NOMO-1 (cell line): ENCODE measurements at regions not wholly inside any gene's neighbourhood (a gene's known extent, or its start where the extent isn't known, plus 50 kb on each side); places are given as distances from the start of the nearest gene placed in this dataset.
A peak's percentile ranks its signal among the peaks of the same experiment; 100 is the strongest.
"Not testable (repeated sequence)": the region's sequence is repeated elsewhere in the genome, so short reads cannot be mapped to it uniquely, and the experiment has no call there.

Experiments
- DNase-seq, 2 experiments: peaks; one replicate each; lab custom pipeline; 2025; ENCODE audit not compliant: unreplicated experiment in 2 of 2; lab: John Stamatoyannopoulos, UW

GRCh38 chr4:174183259-174183658, 100.2 kb downstream of the FBXO8 start:
- no peak for DNase-seq

- no peak for DNase-seq
Observed at GRCh38 chr4:174181827-174182226, 101.6 kb downstream of the FBXO8 start.

- no peak for DNase-seq
Observed at GRCh38 chr4:174177536-174177935, 105.9 kb downstream of the FBXO8 start.

- DNase-seq, result not testable (repeated sequence)
Observed at GRCh38 chr4:174175836-174176235, 107.6 kb downstream of the FBXO8 start.

- no peak for DNase-seq
Observed at GRCh38 chr4:174173360-174173759, 110.1 kb downstream of the FBXO8 start.

GRCh38 chr4:174172274-174172673, 111.2 kb downstream of the FBXO8 start:
- DNase-seq, result no peak

- no peak for DNase-seq
Observed at GRCh38 chr4:174170906-174171305, 112.6 kb downstream of the FBXO8 start.

GRCh38 chr4:174170091-174170490, 113.4 kb downstream of the FBXO8 start:
- DNase-seq, result no peak

- DNase-seq, result no peak
Observed at GRCh38 chr4:174157106-174157607, 126.3 kb downstream of the FBXO8 start.

GRCh38 chr4:174156239-174156826, 127.1 kb downstream of the FBXO8 start:
- peak; percentile 7 to 65 for DNase-seq

GRCh38 chr4:174154215-174154854, 129.1 kb downstream of the FBXO8 start:
- no peak for DNase-seq

- no peak for DNase-seq
Observed at GRCh38 chr4:174152717-174153466, 130.6 kb downstream of the FBXO8 start.

- DNase-seq, result no peak
Observed at GRCh38 chr4:174147863-174148262, 135.6 kb downstream of the FBXO8 start.

- DNase-seq, result no peak
Observed at GRCh38 chr4:174144106-174144505, 139.4 kb downstream of the FBXO8 start.

GRCh38 chr4:174141876-174142275, 141.6 kb downstream of the FBXO8 start:
- DNase-seq, result no peak

- DNase-seq, result no peak
Observed at GRCh38 chr4:174138616-174139015, 144.9 kb downstream of the FBXO8 start.

- no peak for DNase-seq
Observed at GRCh38 chr4:174137698-174138097, 145.8 kb downstream of the FBXO8 start.

- DNase-seq, result no peak
Observed at GRCh38 chr4:174135936-174136406, 147.5 kb downstream of the FBXO8 start.

- DNase-seq, result no peak
Observed at GRCh38 chr4:174135530-174135929, 147.9 kb downstream of the FBXO8 start.

- DNase-seq, result no peak
Observed at GRCh38 chr4:174134361-174134760, 149.1 kb downstream of the FBXO8 start.

- DNase-seq, result no peak
Observed at GRCh38 chr4:174133551-174133950, 149.9 kb downstream of the FBXO8 start.

GRCh38 chr4:174131901-174132300, 151.6 kb downstream of the FBXO8 start:
- no peak for DNase-seq
